Stimulated activated CD4-positive, alpha-beta T cell treated with anti-CD3 and anti-CD28 coated beads, Interleukin-4, amount 100 ng/mL, for 1 hour (primary cell): ENCODE measurements at regions not wholly inside any gene's neighbourhood (a gene's known extent, or its start where the extent isn't known, plus 50 kb on each side); places are given as distances from the start of the nearest gene placed in this dataset.

Experiments used
- DNase-seq: peaks from one replicate; pipeline ENCODE4 v3.0.0-alpha.2; 2020

DNA sequence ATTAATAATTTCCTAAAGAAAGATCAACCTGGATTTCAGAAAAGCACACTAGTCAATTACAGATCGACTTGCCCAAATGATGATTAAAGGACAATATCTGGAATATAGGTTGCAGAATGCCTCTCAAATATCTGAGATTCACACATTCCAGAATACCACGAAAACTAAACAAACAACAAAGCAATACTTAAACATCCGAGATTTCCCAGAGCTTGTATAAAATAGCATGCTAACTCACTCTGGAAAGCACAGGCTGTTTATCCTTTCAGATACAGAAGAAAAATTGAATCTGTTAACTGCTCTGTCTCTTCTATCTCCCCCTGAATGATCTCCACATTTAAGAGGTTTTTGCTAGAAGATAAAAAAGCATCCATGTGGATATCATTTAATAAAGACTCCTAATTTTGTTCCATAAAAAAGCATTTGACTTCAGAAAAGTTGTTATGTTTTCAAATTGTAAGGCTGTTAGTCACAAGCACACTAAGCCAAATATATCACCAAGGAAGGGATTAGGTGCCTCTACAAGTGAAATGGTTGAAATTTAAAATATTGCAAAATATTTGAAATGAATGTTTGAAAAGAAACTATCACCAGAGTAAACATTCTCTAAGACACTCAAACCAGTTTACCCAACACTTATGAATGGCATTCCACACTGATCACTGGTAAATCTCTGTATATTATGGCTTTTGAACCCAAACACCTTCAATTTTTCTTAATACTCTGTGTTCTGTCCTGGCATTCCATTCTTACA lies 865.1 kb upstream of the ADAMTS5 start:
- no peak for DNase-seq

DNA sequence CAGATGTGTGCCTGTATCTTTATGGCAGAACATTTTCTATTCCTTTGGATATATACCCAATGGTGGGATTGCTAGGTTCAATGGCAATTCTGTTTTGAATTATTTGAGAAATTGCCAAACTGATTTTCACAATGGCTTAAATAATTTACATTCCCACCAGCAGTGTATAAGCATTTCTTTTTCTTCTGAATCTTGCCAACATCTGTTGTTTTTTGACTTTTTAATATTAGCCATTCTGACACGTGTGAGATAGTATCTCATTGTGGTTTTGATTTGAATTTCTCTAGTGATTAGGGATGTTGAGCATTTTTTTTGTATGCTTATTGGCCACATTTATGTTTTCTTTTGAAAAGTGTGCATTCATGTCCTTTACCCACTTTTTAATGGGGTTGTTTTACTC lies 864.3 kb upstream of the ADAMTS5 start:
- DNase-seq = no peak

DNA sequence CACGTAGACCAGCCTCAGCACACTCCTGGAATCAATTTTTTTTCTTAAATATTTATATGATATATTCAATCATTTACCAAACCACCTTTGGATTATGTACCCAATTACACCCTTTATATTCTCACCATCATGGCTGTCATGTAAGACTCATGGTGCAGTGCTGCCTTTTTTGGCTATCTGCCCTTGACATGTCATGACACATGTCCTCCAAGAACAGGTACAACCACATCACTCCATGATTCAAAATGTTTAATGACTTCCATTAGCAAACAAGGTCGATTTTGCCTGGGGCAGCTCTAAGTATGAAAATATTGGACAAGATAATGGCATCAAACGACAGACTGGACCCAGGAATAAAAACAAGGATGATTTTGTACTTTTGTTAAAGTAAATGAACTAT lies 861.1 kb upstream of the ADAMTS5 start:
- DNase-seq = no peak

DNA sequence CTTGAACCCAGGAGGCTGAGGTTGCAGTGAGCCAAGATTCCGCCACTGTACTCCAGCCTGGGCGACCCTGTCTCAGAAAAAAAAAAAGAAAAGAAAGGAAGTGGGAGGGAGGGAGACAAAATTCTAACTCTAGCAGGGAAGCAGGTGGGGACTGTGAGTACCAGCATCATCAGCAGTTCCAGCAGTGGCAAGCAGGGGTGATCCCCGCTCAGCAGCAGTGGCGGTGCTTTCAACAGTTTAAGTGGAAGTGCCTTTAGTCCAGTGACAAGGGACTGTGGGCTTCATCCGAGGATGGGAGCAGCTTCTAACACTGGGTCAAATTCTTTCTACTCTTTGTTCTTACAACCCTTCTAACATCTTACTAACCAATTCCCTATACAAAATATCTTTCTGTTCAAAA lies 858.1 kb upstream of the ADAMTS5 start:
- DNase-seq = no peak

DNA sequence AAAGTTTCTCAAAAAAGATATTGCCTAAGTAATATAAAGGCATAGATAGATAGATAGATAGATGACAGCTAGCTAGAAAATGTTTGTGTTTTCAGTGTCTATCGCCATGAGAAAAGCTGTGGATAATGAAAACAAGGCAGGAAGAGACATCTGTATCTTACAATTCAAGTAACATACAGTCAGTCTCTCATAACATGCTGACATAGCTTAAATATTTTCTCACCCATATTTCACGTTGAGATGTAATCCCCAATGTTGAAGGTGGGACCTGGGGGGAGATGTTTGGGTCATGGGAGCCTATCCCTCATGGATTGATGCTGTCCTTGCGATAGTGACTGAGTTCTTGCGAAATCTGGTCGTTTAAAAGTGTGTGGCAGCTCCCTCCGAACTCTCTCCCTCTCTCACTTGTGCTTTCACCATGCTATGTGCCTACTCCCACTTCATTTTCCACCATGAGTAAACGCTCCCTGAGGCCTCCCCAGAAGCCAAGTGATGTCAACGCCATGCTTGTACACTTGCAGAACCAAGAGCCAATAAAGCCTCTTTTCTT lies 856.8 kb upstream of the ADAMTS5 start:
- no peak for DNase-seq

DNA sequence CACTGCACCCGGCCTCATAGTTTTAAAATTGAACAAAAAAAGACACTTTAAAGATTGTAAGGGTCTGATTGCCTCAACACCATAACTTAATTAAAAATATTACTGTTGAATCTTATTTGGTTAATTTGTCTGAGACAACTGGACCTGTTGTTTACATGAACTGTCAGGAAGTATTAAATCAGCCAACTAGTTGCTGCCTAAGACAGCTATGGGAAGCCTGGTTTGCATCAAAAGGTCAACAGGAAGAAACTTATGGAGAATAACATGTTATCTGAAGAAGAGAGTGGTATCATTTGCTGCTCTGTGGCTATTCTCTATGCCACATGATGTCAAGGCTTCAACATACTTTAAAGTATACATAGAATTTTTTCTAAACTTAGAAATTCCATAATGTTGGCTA lies 853.5 kb upstream of the ADAMTS5 start:
- DNase-seq = no peak

DNA sequence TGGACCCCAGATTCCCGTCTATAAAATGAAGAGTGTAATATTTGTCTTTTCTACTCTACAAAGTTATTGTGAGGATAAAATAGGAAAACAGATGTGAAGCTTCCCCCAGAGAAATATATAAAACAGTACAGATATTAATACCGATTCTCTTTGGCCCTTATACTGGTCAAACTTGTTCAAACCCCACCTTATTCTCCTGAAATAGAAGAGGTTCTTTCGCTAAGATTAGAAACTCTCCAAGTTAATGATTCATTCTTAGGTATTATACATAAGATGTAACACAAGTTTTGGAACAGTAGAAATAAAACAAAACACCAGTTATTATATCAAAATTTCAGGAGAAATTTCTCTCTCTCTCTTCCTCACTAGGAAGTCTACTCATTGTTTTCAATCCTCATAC lies 852.4 kb upstream of the ADAMTS5 start:
- DNase-seq = no peak

DNA sequence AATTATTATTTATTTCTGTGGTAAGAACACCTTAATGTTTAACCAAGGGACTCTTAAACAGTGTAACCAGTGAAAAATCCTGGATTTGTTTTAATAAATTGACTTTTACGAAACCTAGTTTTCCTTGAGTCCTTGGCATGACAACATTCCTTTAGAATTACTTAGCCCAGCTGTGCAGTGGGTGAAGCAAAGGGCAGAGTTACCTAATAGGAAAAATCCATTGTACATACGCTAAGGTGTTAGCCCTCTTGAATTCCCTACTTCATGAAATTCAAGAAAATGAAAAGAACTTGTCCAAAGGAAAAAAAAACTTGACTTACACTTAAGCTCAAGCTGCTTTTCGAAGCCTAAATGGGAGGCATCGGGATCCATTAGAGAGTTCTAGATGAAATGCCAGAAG lies 852.0 kb upstream of the ADAMTS5 start:
- DNase-seq = no peak

DNA sequence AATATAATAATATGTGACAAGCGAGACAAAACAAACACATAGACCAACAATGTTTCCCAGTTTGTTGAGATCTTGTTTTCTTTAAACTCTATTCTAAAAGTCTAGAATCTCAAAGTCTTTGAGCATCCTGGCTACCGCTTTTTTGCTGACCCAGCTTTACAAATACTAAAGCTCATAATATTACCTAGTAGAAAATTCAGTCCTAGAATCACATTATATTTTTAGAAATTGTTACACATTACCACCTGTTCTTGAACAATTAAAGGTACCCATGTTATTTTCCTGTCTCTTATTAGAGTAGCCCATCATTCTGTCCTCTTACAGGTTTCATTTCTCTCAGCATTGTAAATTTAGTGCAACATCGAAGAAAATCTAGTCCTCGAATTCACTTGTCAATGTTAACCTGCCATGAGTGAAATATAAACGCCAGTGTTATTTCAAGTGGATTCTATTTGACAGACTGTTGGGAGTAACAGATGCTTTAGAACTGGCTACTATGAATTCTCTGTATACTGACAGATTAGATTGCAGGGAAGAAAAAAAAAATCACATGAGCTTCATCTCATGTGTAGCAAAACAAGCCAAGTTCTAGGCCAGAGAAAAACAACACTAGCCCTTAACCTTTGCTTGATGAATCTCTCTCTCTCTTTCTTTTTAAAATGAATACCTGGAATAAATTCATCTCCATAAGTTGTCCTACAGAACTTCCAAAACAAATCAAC lies 851.2 kb upstream of the ADAMTS5 start:
- DNase-seq = no peak

DNA sequence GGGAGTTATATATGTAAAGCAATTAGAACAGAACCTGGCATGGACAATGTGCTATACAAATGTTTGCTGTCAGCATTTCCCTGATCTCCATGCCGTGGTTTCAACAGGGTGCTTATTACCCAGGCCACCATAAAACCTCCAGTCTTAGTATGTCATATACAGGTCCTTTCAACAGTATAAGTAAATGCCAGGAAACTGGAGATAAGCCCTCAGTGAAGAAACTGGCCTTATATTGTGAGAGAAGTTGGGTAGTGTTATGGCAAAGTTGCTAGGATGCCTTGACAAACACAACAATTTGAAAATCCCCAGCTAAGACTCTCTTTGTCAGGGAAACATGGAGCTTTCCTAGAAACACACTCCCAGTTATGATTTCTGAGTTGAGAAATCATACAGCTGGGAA lies 850.2 kb upstream of the ADAMTS5 start:
- DNase-seq = no peak

DNA sequence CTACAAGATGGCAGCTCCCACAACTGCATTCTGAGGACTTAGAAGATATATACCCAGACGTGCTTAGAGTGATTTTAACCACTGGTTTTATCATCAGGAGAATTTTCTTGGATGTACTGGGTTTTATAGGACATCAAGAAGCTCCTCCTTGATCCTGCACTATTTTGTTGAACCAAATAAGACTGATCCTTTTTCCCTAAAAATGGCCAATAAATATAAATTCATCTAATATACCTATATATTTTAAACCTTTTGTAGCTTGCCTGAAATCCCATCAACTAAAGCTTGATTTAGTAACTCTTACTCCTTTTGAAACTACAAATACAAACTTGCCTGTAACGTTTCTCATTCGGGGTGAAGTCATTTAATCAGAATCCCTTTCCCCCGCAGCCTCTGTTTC lies 849.4 kb upstream of the ADAMTS5 start:
- DNase-seq = no peak

DNA sequence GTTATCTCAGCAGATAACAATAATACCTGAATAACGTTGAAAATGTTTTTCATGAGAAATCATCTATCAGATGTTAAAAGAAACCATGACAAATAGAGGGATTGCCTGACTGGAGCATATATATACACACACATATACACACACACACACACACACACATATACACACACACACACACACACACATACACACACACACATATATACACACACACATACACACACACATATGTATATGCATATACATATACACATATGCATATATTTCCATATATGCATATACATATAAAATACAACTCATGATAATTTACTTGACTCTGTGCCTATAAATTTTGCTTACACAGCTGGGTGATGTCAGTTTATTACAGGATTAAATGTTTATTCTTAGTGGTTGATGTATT lies 847.3 kb upstream of the ADAMTS5 start:
- no peak for DNase-seq

DNA sequence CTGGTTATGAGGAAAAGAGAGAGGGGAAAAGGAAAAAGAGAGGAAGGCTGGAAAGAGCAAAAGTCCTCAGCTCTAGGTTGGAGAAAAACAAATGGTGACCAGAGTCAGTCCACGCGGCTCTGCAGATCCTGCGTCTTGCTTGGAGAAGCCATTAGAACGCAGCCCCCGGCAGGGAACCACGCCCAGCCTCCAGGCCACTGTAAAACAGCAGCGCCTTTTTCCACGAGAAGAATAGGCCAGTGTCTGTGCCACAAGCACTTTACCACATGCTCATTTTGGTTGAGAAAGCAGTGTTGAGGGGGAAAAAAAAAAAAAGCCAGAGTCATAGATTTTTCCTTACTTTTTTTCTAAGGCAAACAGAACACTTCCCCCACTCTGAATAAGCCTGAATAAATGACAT lies 846.9 kb upstream of the ADAMTS5 start:
- no peak for DNase-seq

DNA sequence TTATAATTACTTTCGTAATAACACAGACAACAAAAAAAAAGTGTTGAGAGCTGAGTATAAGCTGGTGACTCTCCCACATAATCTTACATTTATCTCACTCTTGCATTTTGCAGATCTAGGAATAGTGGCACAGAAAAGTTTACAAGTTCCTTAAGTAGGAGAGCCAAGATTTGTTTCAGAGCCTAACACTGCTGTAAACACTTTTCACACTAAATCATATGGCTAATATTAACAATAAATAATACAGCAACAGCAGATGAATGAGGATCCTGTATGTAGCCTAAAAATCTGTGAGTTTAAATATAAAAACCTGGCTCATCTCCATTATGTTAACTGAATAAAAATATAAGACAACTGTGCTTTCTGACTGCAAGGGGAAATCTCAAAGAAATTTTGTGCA lies 846.5 kb upstream of the ADAMTS5 start:
- no peak for DNase-seq

DNA sequence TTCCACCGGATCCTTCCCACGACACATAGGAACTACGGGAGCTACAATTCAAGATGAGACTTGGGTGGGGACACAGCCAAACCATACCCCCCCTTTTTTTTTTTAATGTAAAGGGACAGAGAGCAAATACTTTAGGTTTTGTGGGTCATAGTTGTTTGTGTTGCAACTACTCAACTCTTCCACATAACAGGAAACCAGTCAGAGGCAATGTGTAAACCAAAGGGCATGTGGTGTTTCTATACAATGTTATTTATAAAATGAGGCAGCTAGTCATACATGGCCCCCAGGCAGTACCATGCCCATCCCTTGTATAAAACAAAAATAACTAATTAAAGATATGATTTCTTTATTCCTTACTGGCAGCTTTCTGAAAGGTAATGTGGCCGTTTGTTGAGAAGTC lies 845.4 kb upstream of the ADAMTS5 start:
- no peak for DNase-seq

DNA sequence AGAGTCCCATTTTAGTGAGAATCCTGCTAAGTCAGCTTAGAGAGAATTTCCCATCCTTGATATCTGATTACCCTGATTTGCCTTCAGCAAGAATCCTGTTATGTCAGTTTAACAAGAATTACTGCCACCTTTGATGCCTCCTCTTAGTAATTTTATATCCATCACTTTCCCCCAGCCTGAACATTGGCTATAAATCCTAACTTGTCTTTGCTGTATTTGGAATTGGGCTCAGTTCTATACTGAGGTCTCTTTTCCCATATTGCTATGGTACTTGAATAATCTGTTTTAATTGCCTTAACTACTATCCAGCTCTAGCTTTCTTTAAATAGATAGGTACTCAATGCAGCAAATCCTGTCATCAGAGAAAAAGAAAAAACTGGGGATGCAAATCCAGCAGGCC lies 842.0 kb upstream of the ADAMTS5 start:
- DNase-seq = no peak

DNA sequence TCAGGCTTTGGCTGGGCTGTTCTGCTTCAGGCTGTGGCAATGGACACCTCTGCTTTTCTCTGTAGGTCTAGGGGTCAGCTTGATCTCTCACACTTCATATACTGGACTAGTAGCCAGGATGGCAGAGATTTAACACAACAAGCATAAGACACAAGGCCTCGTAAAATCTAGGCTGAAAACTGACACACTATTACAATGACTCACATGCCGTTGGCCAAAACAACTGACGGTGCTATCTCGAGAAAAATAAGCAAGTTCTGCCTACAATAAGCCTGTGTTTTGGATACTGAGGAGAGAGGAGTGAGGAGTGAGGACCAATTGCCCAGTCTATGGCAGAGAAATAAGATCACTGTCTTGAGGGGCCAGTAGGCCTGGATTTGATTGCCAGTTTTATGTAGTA lies 840.7 kb upstream of the ADAMTS5 start:
- DNase-seq = no peak

DNA sequence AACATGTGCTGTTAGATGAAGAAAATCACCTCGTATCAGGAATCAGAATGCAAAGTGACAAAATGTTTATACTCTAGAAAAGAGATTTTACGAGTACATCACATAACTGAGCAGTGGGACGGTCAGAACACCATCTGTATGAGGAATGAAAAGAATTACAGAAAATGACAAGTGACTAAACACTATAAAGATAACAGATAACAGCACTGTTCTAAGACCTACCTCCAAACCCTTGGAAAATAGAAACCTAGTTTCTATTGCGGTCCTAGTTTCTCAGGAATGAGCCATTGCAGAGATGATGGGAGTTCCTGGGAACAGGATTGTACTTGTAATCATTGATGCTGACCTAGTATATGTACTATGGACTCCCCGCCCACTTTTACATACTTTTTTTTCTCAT lies 839.4 kb upstream of the ADAMTS5 start:
- DNase-seq = no peak

DNA sequence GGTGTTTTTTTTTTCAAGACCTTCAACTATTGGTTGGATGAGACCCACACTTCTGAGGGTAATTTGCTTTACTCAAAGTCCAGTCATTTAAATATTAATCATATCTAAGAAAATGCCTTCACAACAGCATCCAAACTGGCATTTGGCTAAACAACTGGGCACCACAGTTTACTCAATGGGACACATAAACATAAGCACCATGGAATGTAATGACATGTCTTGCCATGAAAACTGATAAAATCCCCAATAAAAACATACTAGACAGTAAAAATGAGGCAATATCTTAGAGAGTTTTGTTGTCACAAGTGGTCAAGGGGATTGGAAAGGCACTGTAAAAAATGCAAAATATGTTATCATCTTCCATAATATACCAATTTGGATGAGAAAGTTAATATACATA lies 838.8 kb upstream of the ADAMTS5 start:
- no peak for DNase-seq

DNA sequence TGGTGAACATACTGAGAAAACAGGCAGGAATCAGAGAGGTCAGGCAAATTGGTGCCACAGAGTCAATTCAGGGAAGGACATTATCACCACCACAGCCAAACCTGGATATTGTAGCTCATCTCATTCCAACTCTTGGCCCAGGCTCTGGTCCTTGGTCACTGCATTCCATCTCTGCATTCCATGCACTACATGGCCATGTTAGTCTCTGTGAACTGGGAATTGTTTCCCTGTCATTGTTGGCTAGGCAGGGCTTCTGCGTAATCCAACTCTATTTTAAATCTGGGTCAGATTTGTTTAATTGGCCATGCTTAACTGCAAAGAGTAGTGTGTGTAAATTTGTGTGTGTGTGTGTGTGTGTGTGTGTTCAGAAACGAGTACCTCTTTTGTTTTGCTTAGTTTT lies 837.6 kb upstream of the ADAMTS5 start:
- no peak for DNase-seq

DNA sequence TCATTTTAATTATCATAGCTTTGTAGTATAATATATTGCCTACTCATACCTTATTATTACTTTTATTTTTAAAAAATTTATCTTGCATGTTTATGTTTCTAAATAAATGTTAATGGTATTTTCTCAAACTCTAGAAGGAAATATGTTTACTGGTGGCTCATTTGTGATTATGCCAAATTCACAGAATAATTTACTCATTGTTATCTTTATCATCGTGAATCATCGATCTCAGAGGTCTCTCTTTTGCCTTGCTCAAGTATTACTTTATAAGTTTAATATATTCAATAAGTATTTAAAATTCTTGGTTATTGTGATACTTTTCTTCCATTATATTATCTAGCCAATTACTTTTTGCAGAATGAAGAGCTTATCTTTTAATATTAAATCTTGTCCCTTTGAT lies 836.7 kb upstream of the ADAMTS5 start:
- DNase-seq = no peak

DNA sequence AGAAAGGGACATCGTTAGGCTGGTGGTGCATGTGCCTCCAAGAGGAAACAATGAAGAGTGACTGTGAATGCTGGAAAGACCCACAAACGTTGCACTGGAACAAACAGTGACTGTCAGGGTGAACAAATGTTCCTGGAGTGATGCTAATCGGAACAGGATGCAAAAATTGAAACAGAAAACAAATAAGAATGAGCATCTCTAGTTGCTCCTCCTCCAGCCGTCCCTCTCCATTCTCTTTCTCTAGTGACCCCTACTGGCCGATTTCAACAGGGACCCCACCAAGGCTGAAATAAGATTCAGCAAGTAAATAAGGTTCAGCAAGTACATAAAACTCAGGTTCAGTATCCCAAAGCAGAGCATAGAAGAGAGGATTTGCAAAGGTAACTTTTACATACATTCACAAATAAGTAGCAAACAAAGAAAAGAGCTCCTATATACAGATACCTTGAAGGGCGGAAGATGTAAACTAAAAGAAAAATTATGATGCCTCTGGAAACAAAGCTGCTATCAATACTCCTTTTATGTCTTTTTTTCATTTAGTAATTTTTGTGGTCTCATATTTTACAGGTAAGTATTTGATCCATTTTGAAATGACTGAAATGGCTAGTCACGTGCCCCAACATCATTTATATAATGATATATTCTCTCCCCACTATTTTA lies 836.1 kb upstream of the ADAMTS5 start:
- no peak for DNase-seq

DNA sequence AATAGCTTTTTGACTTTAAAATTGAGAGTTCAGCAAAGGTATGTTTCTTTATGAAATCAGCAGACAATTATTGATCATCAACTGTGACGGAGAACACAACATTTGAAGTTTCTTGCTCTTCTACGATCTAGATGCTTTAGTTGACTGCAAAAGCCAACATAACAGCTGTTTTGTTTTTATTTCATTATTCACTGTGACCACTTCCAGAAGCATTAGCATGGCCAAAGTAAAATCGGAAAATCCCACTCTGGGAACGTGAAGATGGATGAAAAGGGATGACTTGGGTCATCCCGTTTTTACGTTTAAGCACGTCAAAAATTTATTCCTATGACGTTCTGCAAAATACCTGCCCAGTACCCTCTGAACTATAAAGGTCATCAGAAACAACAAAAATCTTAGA lies 833.0 kb upstream of the ADAMTS5 start:
- no peak for DNase-seq

DNA sequence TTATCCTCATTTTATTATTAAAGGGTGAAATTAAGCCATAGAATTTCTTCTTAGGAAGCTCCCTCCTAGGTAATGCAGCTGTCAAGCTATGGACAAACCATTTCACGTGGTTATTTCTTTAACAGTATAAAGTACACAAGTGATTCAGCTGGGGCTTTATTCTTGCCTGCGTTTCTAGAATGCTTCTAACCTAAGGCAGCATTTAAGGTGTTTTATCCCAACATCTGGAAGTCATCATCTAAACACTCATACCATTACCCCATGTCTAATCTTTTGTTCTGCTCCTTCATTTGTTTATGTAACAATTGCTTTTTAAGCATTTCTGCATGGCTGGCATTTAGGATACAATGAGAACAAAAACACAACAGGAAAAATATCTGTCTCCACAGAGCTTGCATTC lies 829.2 kb upstream of the ADAMTS5 start:
- no peak for DNase-seq
